D721Med (cell line): ENCODE measurements at regions not wholly inside any gene's neighbourhood (a gene's known extent, or its start where the extent isn't known, plus 50 kb on each side); places are given as distances from the start of the nearest gene placed in this dataset.

Experiments
- DNase-seq: peaks from one replicate; pipeline ENCODE4 v3.0.0; 2011; ENCODE audit warnings: low spot score; ENCODE audit not compliant: insufficient read length
- FAIRE-seq: peaks from 2 replicates; lab custom pipeline; 2011; peaks lifted over from hg19 to GRCh38; lab: Jason Lieb, UNC
- TF ChIP-seq, protein P1 (sequence below): IDR thresholded peaks from 2 replicates; pipeline ENCODE4 v1.5.1; 2012; ENCODE audit warnings: mild to moderate bottlenecking, control low read depth; ENCODE audit not compliant: insufficient read depth; ENCODE audit errors: missing control alignments

DNA sequence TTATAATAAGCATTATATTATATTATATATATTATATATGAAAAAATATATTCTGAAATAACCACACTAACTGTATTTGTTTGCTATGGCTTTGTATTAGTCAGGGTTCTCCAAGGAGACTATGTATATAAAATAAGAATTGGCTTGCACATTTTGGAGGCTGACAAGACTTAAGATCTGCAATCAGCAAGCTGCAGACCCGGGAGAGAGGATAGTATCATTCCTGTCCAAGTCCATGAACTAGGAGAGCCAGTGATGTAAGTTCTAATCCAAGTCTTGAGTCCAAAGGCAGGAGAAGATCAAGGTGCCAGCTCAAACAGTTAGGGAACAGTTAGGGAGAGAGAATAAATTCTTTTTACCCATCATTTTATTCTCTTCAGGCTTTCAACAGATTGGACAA is 639.5 kb downstream of the PLPP3 start:
- TF ChIP-seq, protein P1, sequence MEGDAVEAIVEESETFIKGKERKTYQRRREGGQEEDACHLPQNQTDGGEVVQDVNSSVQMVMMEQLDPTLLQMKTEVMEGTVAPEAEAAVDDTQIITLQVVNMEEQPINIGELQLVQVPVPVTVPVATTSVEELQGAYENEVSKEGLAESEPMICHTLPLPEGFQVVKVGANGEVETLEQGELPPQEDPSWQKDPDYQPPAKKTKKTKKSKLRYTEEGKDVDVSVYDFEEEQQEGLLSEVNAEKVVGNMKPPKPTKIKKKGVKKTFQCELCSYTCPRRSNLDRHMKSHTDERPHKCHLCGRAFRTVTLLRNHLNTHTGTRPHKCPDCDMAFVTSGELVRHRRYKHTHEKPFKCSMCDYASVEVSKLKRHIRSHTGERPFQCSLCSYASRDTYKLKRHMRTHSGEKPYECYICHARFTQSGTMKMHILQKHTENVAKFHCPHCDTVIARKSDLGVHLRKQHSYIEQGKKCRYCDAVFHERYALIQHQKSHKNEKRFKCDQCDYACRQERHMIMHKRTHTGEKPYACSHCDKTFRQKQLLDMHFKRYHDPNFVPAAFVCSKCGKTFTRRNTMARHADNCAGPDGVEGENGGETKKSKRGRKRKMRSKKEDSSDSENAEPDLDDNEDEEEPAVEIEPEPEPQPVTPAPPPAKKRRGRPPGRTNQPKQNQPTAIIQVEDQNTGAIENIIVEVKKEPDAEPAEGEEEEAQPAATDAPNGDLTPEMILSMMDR, result no peak
- no peak for DNase-seq
- no peak for FAIRE-seq

DNA sequence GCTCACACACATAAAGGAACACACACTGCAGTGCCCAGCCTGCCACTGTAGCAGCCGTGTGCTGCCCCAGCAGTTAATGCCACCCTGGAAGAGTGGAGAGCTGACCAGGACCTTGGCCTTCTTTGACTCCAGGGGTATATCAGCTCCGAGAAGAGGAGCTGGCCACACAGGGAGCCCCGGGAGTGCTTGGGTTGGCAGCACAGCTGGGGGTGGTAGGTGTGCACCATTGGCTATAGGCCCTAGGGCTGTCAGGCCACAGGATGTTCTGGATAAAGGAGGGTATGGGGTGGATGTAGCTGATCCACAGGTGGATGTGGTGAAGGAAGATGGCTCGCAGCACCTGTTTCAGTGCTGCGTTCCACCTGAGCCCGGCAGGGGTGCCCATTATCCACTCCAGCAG is 640.5 kb downstream of the PLPP3 start:
- FAIRE-seq (no peak), DNase-seq (no peak)
- TF ChIP-seq, protein P1, result no peak

DNA sequence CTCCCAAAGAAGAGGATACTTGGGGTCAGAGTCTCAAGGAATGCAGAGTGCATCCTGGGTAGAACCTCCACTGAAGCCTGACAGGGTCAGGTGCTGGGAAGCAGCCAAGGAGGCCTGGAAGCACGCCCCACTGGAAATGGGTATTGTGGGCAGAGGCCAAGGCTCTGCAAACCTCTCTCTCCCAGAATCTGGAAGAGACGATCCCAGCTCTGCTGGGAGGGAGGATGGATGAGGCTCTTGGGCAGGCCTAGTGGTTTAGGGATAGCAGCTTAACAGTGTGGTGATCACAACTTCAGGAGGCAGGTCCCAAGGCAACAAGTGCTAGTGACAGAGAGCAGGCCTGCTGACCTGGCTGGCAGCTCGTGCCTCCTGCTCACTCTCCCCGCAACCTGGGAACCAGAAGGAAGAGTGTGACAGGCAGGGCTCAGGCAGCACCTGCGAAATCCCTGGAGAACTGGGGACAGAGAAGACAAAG is 641.0 kb downstream of the PLPP3 start:
- no peak for FAIRE-seq
- no peak for DNase-seq
- TF ChIP-seq, protein P1, result no peak

DNA sequence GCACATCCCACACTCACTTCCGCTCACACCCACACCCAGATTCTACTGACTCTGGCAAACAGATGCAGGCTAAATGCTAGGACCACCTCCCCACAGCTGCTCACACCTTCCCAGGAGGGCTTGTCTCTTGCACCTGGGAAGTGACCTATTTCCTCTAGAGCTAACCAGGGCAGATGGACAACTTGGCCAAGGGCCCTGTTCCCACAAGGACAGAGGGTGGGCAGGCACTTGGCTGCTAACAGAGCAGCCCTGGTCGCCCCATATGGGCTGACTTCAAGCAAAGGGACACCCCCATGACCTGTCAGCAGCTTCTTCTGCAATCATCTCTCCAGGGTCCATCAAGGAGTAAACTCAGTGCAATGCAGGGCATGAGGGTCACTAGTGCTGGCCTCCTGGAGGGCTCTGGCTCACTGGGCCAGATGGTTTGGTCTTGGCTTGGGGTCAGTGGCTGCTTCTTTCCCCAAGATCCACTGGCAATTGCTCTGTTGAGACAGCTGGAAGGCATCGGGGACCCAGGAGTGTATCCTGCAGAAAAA is 641.5 kb downstream of the PLPP3 start:
- no peak for FAIRE-seq
- no peak for DNase-seq
- TF ChIP-seq, protein P1, result no peak

DNA sequence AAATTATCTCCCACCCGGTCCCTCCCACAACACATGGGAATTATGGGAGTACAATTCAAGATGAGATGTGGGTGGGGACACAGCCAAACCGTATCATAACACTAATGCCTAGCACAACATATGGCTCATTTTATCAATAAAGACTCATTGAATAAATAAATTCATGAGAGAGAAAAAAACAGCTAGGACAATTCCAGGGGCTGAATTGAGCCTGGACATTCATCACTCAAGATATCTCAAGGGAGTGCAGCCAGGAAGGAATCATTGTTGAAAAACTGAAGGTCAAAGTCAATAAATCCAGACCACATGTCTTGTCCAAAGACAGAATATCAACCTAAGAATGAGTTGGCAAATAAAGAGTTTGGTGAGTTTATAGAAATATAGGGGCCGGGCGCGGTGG is 644.1 kb downstream of the PLPP3 start:
- DNase-seq (no peak), FAIRE-seq (no peak)
- TF ChIP-seq, protein P1, result no peak

DNA sequence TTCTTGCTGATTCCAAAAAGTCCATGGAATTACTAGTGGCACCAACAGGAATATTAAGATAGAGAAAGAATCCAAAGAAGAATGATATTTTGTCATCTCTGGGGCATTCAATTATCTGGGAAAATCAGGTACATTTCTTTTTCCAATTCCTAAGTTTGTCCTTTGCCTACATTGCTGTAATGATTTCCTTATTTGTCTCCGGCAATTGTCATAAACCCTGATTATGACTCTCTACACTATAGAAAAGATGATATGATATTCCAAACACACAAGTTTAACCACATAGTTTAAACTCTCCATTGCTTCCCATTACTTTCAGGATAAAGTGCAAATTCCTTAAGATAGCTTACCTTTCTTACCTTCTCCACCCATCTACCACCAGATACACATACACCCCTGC is 647.0 kb downstream of the PLPP3 start:
- DNase-seq, result no peak
- TF ChIP-seq, protein P1, result no peak
- FAIRE-seq, result no peak

DNA sequence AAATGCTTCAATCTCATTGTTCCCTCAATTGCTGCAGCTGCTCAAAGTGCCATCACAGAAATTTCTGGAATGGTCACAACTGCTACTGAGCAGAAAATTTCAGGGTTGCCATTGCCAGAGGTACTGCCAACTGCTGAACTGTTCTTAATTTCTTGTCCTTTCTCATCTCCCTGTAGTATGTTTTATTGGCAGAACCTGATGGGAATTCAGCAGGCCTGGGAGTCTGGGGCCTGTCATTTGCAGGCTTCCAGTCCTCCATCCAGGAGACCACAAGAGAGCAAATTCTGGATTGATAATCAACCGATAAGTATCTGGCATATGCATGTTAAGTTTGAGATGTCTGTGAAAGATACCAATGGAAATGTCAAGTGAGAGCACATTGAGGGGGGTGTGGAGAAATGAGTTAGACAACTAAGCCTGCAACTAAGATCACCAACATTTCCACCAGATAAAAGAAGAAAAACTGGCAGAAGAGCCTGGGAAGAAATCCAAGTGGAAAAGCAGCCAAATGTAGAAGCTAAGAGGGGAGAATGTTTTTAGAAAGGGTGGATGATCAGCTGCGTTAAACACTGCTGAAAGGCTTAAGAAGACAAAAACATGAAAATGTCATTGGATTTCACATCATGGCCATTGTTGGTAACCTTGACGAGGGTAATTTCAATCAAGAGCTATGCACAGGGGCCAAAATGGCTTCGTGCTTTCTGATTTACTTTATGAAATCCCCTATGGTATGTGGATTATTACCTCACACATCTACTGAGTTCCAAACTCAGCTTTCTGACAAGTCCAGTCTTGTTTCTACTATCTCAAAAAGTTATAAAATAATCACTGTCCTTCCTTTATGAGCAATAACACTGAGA is 648.1 kb downstream of the PLPP3 start:
- no peak for DNase-seq
- TF ChIP-seq, protein P1, result no peak
- FAIRE-seq, result no peak
